ENCODE measurements at regions not wholly inside any gene's neighbourhood (a gene's known extent, or its start where the extent isn't known, plus 50 kb on each side); places are given as distances from the start of the nearest gene placed in this dataset.

DNA sequence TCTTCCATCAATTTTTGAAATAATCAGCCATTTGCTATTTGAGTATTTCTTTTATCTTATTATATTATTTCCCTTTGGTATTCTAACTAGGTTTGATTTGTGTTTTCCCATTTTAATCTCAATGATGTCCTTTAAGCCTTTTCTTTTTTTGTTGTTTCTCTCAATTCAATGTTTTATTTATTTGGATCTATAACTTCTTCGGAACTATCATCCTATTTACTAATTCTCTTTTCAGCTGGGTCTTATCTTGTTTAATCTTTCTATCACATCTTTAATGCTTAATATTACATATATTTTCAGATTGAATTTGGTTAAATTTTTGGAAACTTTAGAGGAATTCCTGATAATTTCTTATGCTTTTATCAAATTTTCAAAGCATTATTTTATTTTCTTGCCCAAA lies 448.3 kb downstream of the SOX11 start:
- TF ChIP-seq, protein P1, sequence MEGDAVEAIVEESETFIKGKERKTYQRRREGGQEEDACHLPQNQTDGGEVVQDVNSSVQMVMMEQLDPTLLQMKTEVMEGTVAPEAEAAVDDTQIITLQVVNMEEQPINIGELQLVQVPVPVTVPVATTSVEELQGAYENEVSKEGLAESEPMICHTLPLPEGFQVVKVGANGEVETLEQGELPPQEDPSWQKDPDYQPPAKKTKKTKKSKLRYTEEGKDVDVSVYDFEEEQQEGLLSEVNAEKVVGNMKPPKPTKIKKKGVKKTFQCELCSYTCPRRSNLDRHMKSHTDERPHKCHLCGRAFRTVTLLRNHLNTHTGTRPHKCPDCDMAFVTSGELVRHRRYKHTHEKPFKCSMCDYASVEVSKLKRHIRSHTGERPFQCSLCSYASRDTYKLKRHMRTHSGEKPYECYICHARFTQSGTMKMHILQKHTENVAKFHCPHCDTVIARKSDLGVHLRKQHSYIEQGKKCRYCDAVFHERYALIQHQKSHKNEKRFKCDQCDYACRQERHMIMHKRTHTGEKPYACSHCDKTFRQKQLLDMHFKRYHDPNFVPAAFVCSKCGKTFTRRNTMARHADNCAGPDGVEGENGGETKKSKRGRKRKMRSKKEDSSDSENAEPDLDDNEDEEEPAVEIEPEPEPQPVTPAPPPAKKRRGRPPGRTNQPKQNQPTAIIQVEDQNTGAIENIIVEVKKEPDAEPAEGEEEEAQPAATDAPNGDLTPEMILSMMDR (IDR thresholded peaks at IDR 0.05), result no peak
- TF ChIP-seq EZH2 (IDR thresholded peaks at IDR 0.05) (no peak), EZH2phosphoT487 (IDR thresholded peaks at IDR 0.05) (no peak)

Data from neural progenitor cell (in vitro differentiated cells).